SK-N-SH (cell line): ENCODE measurements at regions not wholly inside any gene's neighbourhood (a gene's known extent, or its start where the extent isn't known, plus 50 kb on each side); places are given as distances from the start of the nearest gene placed in this dataset.

Experiments
- CTCF ChIA-PET: fragments of 300-600, 350-600 bp; formaldehyde crosslinking; extraction: SDS; loops from one replicate; lab custom pipeline; 2021; lab: Yijun Ruan, JAX
- POLR2A ChIA-PET: fragments of 350-600 bp; sonication (Branson Sonifier 250); formaldehyde crosslinking; extraction: SDS; loops from one replicate; lab custom pipeline; 2020; ENCODE audit warnings: antibody characterized with exemption, inconsistent platforms; lab: Yijun Ruan, JAX
- DNase-seq: peaks from one replicate; pipeline ENCODE4 v3.0.0; 2012
- H2AFZ ChIP-seq: fragments of 200-600 bp; sonication (generic); 2 replicates; pipeline ENCODE4 v1.8.1; 2016; ENCODE audit warnings: antibody characterized with exemption, mild to moderate bottlenecking, low read depth
- H3F3A ChIP-seq: fragments of 200-600 bp; sonication (generic); replicated peaks from 2 replicates; pipeline ENCODE3; 2016; ENCODE audit warnings: antibody characterized with exemption, mild to moderate bottlenecking; ENCODE audit not compliant: insufficient read depth
- H3K27ac ChIP-seq, 2 experiments: fragments of 200-500 bp in 1 of 2; fragments of 200-600 bp in 1 of 2; sonication (Bioruptor generic) in 1 of 2; sonication (generic), shearing (Covaris generic) in 1 of 2; 2 replicates each; pipeline versions ENCODE4 v1.5.1 to v1.6.1; 2014 to 2016; ENCODE audit warnings: low read depth in 2 of 2, inconsistent platforms in 1 of 2, low read length in 1 of 2, mild to moderate bottlenecking in 1 of 2, mixed read lengths in 1 of 2
- H3K27me3 ChIP-seq: fragments of 200-600 bp; sonication (generic), shearing (Covaris generic); 2 replicates; pipeline ENCODE4 v1.6.1; 2016; ENCODE audit warnings: mixed run types; ENCODE audit not compliant: insufficient read depth
- H3K36me3 ChIP-seq, 2 experiments: fragments of 200-500 bp in 1 of 2; fragments of 200-600 bp in 1 of 2; sonication (Bioruptor generic) in 1 of 2; sonication (generic) in 1 of 2; replicated peaks in 1 of 2; 2 replicates each; pipeline versions ENCODE3 to v1.5.1; 2014 to 2016; ENCODE audit warnings: low read length in 1 of 2, mild to moderate bottlenecking in 1 of 2; ENCODE audit not compliant: insufficient read depth in 2 of 2, control insufficient read depth in 1 of 2
- H3K4me1 ChIP-seq, 2 experiments: fragments of 200-500 bp in 1 of 2; fragments of 200-600 bp in 1 of 2; sonication (Bioruptor generic) in 1 of 2; sonication (generic), shearing (Covaris generic) in 1 of 2; 2 replicates each; pipeline versions ENCODE4 v1.5.1 to v1.6.1; 2014 to 2016; ENCODE audit warnings: low read depth in 1 of 2, low read length in 1 of 2, mixed run types in 1 of 2; ENCODE audit not compliant: insufficient read depth in 2 of 2, control insufficient read depth in 1 of 2
- H3K4me2 ChIP-seq: fragments of 200-600 bp; sonication (generic), shearing (Covaris generic); 2 replicates; pipeline ENCODE4 v1.6.1; 2017; ENCODE audit warnings: mixed run types
- H3K4me3 ChIP-seq, 2 experiments: fragments of 200-500 bp in 1 of 2; fragments of 200-600 bp in 1 of 2; sonication (Bioruptor generic) in 1 of 2; sonication (generic), shearing (Covaris generic) in 1 of 2; 2 replicates each; pipeline versions ENCODE4 v1.5.1 to v1.8.1; 2014 to 2016; ENCODE audit warnings: low read depth in 2 of 2, inconsistent platforms in 1 of 2, low read length in 1 of 2, mild to moderate bottlenecking in 1 of 2, mixed read lengths in 1 of 2, moderate library complexity in 1 of 2
- H3K79me2 ChIP-seq: fragments of 200-600 bp; sonication (generic); 2 replicates; pipeline ENCODE4 v1.8.1; 2017; ENCODE audit warnings: mild to moderate bottlenecking; ENCODE audit not compliant: insufficient read depth
- H3K9ac ChIP-seq: fragments of 200-600 bp; sonication (generic); 2 replicates; pipeline ENCODE4 v1.6.1; 2017; ENCODE audit warnings: mixed run types
- H3K9me2 ChIP-seq: fragments of 200-600 bp; sonication (generic); 2 replicates; pipeline ENCODE4 v1.6.1; 2017; ENCODE audit warnings: mixed run types
- H3K9me3 ChIP-seq: fragments of 200-600 bp; sonication (generic); 2 replicates; pipeline ENCODE4 v1.6.1; 2017; ENCODE audit warnings: mixed run types, mild to moderate bottlenecking, moderate library complexity
- H4K20me1 ChIP-seq: fragments of 200-600 bp; sonication (generic); 2 replicates; pipeline ENCODE4 v1.6.1; 2017; ENCODE audit warnings: mild to moderate bottlenecking, mixed run types; ENCODE audit not compliant: insufficient read depth
- CHD2 ChIP-seq: fragments of 150-350 bp; IDR thresholded peaks from 2 replicates; pipeline ENCODE4 v1.6.1; 2018; ENCODE audit warnings: low read length; ENCODE audit not compliant: partially characterized antibody
- ELF1 ChIP-seq: IDR thresholded peaks from 2 replicates; pipeline ENCODE4 v1.4.0; 2012
- EP300 ChIP-seq, 2 experiments: IDR thresholded peaks; 2 replicates each; pipeline versions ENCODE4 v1.4.0 to v1.6.1; 2012; ENCODE audit warnings: borderline replicate concordance in 1 of 2, low read depth in 1 of 2, low read length in 1 of 2
- FOSL2 ChIP-seq: IDR thresholded peaks from 2 replicates; pipeline ENCODE4 v1.4.0; 2012; ENCODE audit warnings: low read depth, mild to moderate bottlenecking, moderate library complexity, borderline replicate concordance
- FOXJ3 ChIP-seq: sonication (generic); formaldehyde crosslinking; IDR thresholded peaks from 2 replicates; pipeline ENCODE4 v1.5.1; 2020; ENCODE audit warnings: mild to moderate bottlenecking, missing genetic modification reagents
- FOXM1 ChIP-seq: IDR thresholded peaks from 2 replicates; pipeline ENCODE4 v1.4.0; 2012; ENCODE audit warnings: low read depth, mild to moderate bottlenecking
- JUND ChIP-seq: IDR thresholded peaks from 2 replicates; pipeline ENCODE4 v1.4.0; 2012
- MAX ChIP-seq: IDR thresholded peaks from 2 replicates; pipeline ENCODE4 v1.4.0; 2012; ENCODE audit warnings: low read depth
- MEF2A ChIP-seq: IDR thresholded peaks from 2 replicates; pipeline ENCODE4 v1.4.0; 2012; ENCODE audit warnings: low read depth, borderline replicate concordance
- MXI1 ChIP-seq: IDR thresholded peaks from 2 replicates; pipeline ENCODE4 v1.6.1; 2012; ENCODE audit warnings: mild to moderate bottlenecking, low read depth, low read length, improper control_type of control experiment
- NFIC ChIP-seq: IDR thresholded peaks from 2 replicates; pipeline ENCODE4 v1.4.0; 2012; ENCODE audit warnings: borderline replicate concordance
- PBX3 ChIP-seq: IDR thresholded peaks from 2 replicates; pipeline ENCODE4; 2012
- RAD21 ChIP-seq: IDR thresholded peaks from 2 replicates; pipeline ENCODE4 v1.6.1; 2012; ENCODE audit warnings: mild to moderate bottlenecking, low read length
- RXRA ChIP-seq: IDR thresholded peaks from 2 replicates; pipeline ENCODE4 v1.4.0; 2012; ENCODE audit warnings: low read depth, mild to moderate bottlenecking, borderline replicate concordance
- SMC3 ChIP-seq: IDR thresholded peaks from 2 replicates; pipeline ENCODE4 v1.6.1; 2012; ENCODE audit warnings: low read depth, low read length, improper control_type of control experiment
- TAF1 ChIP-seq: IDR thresholded peaks from 2 replicates; pipeline ENCODE4 v1.6.1; 2012; ENCODE audit warnings: low read depth, mild to moderate bottlenecking, low read length, moderate library complexity, borderline replicate concordance
- TCF12 ChIP-seq: IDR thresholded peaks from 2 replicates; pipeline ENCODE4 v1.4.0; 2012
- TEAD4 ChIP-seq: IDR thresholded peaks from 2 replicates; pipeline ENCODE4 v1.4.0; 2012; ENCODE audit warnings: mild to moderate bottlenecking, borderline replicate concordance; ENCODE audit not compliant: insufficient read depth
- USF1 ChIP-seq: IDR thresholded peaks from 2 replicates; pipeline ENCODE4 v1.4.0; 2012; ENCODE audit warnings: low read depth, borderline replicate concordance
- YY1 ChIP-seq: IDR thresholded peaks from 2 replicates; pipeline ENCODE4 v1.4.0; 2012; ENCODE audit warnings: low read depth, mild to moderate bottlenecking
- WGBS: methylation state at CpG from one replicate; pipeline ENCODE4 v1.1.6; 2017; ENCODE audit warnings: low lambda C conversion rate; 5-methylcytosine and 5-hydroxymethylcytosine counted together

GRCh38 chr17:45688353-45688752 is 95.8 kb upstream of the CRHR1 start:
- Histone ChIP-seq H3K4me1 (peaks cover 0 to 14% of the 10 kb centered on the region in 2 experiments; a peak in 1 of 4 replicates), H3K9me2 (no peaks in the 10 kb centered on the region), H3K4me3 (no peak overlapping the region), H3K36me3 (no peaks in the 10 kb centered on the region), H3K27ac (no peak overlapping the region), H3F3A (no peaks in the 10 kb centered on the region), H2AFZ (no peak overlapping the region), H4K20me1 (no peaks in the 10 kb centered on the region), H3K4me2 (no peak overlapping the region)
- 48% methylated on average over 10 of the region's 10 CpGs for WGBS
- POLR2A ChIA-PET = no interaction called here
- TF ChIP-seq TCF12 = no peak
- no peak for TF ChIP-seq USF1
- TF ChIP-seq FOXJ3 (CRISPR knock-in tag) = no peak
- TF ChIP-seq MAX = no peak
- no peak for TF ChIP-seq CHD2
- no peak for TF ChIP-seq ELF1
- no peak for TF ChIP-seq RXRA
- no peak for TF ChIP-seq SMC3
- TF ChIP-seq YY1 = no peak
- TF ChIP-seq RAD21 = no peak
- no peak for TF ChIP-seq FOXM1
- no peak for TF ChIP-seq FOSL2
- TF ChIP-seq EP300 (IDR thresholded peaks at IDR 0.05; ENCODE audit: borderline replicate concordance in 1 of 2, low read depth in 1 of 2, low read length in 1 of 2) = no peak
- no peak for TF ChIP-seq TEAD4
- no peak for TF ChIP-seq MXI1
- TF ChIP-seq, all 33 proteins: peak for 0
- Histone ChIP-seq H3K9me3 (no peaks in the 10 kb centered on the region), H3K79me2 (no peaks in the 10 kb centered on the region), H3K27me3 (peaks cover 10% of the 10 kb centered on the region; the same call in 1 of the 2 replicates), H3K9ac (no peak overlapping the region)
- CTCF ChIA-PET = interaction anchor here (0.6 to 1.9 kb wide), 4 partner anchors 48 to 143 kb away, joined by 3 to 4 read pairs (median 4); no protein-coding TSS in a partner anchor
- no peak for DNase-seq

- ChIA-PET POLR2A (no interaction called here), CTCF (interaction anchor here (0.6 to 1.9 kb wide), 6 partner anchors 11 to 1142 kb away, joined by 3 to 4 read pairs (median 3); no protein-coding TSS in a partner anchor)
- Histone ChIP-seq H3K79me2 (no peaks in the 10 kb centered on the region), H3K27me3 (peaks cover 10% of the 10 kb centered on the region; the same call in 1 of the 2 replicates), H3K9me3 (no peaks in the 10 kb centered on the region), H2AFZ (no peak overlapping the region), H3K4me3 (no peak overlapping the region), H3K4me2 (no peak overlapping the region), H3K27ac (no peak overlapping the region), H3K4me1 (peaks cover 0 to 14% of the 10 kb centered on the region in 2 experiments; a peak in 1 of 4 replicates), H3F3A (no peaks in the 10 kb centered on the region), H3K36me3 (no peaks in the 10 kb centered on the region), H3K9ac (no peak overlapping the region), H4K20me1 (no peaks in the 10 kb centered on the region), H3K9me2 (no peaks in the 10 kb centered on the region)
- DNase-seq = no peak
- WGBS = 75% methylated on average over 5 of the region's 7 CpGs
- TF ChIP-seq NFIC (no peak), SMC3 (no peak), PBX3 (no peak), JUND (no peak), FOXM1 (no peak), TAF1 (no peak), EP300 (IDR thresholded peaks at IDR 0.05; ENCODE audit: borderline replicate concordance in 1 of 2, low read depth in 1 of 2, low read length in 1 of 2) (no peak), MAX (no peak), YY1 (no peak), FOXJ3 (CRISPR knock-in tag) (no peak), TEAD4 (no peak), MXI1 (no peak), MEF2A (no peak)
These were observed 95.3 kb upstream of the CRHR1 start for GRCh38 chr17:45688820-45689219.
